Activated naive CD4-positive, alpha-beta T cell treated with anti-CD3 and anti-CD28 coated beads for 36 hours (primary cell): ENCODE measurements at regions not wholly inside any gene's neighbourhood (a gene's known extent, or its start where the extent isn't known, plus 50 kb on each side); places are given as distances from the start of the nearest gene placed in this dataset.

Experiments
- CTCF ChIA-PET: fragments of 350-600 bp; sonication (Branson Sonifier 250); formaldehyde crosslinking; loops from one replicate; lab custom pipeline; 2021; ENCODE audit warnings: antibody characterized with exemption; lab: Charles Lee
- DNase-seq: peaks from one replicate; pipeline ENCODE4 v3.0.0-alpha.2; 2020
- H3K27ac Mint-ChIP-seq: one replicate; pipeline ENCODE4 v1.8.0; 2021; ENCODE audit warnings: mild to moderate bottlenecking, mixed read lengths
- H3K27me3 Mint-ChIP-seq: one replicate; pipeline ENCODE4 v1.8.0; 2021; ENCODE audit warnings: low read depth, mixed read lengths
- H3K36me3 Mint-ChIP-seq: one replicate; pipeline ENCODE4 v1.8.0; 2021; ENCODE audit warnings: low read depth, mixed read lengths
- H3K4me1 Mint-ChIP-seq: one replicate; pipeline ENCODE4 v1.8.0; 2021; ENCODE audit warnings: low read depth, mixed read lengths
- H3K4me3 Mint-ChIP-seq: one replicate; pipeline ENCODE4 v1.8.0; 2021; ENCODE audit warnings: mild to moderate bottlenecking, moderate library complexity, mixed read lengths
- H3K9me3 Mint-ChIP-seq: one replicate; pipeline ENCODE4 v1.8.0; 2021; ENCODE audit warnings: mixed read lengths
- intact Hi-C: fragments of 100-400 bp; cut with micrococcal nuclease; formaldehyde crosslinking; loops from one replicate; pipeline ENCODE4 v1.15.1; 2023

DNA sequence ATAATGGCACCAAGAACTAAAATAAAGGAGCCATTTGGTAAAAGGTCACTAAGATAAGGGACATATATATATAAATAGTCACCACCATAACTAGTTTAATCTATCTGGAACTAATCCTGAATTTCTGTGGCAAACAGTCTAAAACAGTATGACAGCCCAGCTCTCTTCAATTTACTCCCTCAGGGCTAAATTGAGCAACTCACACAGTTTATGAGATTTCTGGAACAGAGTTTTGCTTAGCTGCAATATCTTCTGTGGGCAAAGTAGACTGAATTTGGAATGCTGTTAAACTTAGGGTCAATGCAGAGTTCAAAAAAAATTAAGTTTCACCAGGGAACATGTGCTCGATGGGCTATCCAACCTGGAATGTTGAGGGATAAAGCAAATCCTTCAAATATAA, 70.1 kb upstream of the VEPH1 start:
- Mint-ChIP-seq H3K4me3 (no peak overlapping the region), H3K27ac (no peak overlapping the region), H3K36me3 (no peaks in the 10 kb centered on the region), H3K9me3 (no peaks in the 10 kb centered on the region), H3K27me3 (peaks cover 14% of the 10 kb centered on the region), H3K4me1 (no peaks in the 10 kb centered on the region)
- intact Hi-C loops, result loop anchor here (2.0 kb wide), 1 partner anchor 368 kb away; no protein-coding TSS in a partner anchor
- no peak for DNase-seq
- CTCF ChIA-PET, result interaction anchor here (0.6 to 3.4 kb wide), 15 partner anchors 9 to 1531 kb away, joined by 3 to 101 read pairs (median 4); no protein-coding TSS in a partner anchor

- H3K27ac Mint-ChIP-seq, result no peak overlapping the region
Observed at GRCh38 chr3:157572559-157573270, 69.5 kb upstream of the VEPH1 start.

GRCh38 chr3:157566596-157566995, 63.4 kb upstream of the VEPH1 start:
- H3K4me3 Mint-ChIP-seq, result no peak overlapping the region
- no peaks in the 10 kb centered on the region for H3K36me3 Mint-ChIP-seq
- H3K27me3 Mint-ChIP-seq, result peaks cover 14% of the 10 kb centered on the region
- intact Hi-C loops, result no loop called here
- H3K9me3 Mint-ChIP-seq, result no peaks in the 10 kb centered on the region
- CTCF ChIA-PET, result no interaction called here
- H3K4me1 Mint-ChIP-seq, result no peaks in the 10 kb centered on the region
- H3K27ac Mint-ChIP-seq, result no peak overlapping the region
- no peak for DNase-seq

More at GRCh38 chr3:157572559-157573270, 69.5 kb upstream of the VEPH1 start:
- Mint-ChIP-seq H3K4me1 (no peaks in the 10 kb centered on the region), H3K36me3 (no peaks in the 10 kb centered on the region), H3K9me3 (no peaks in the 10 kb centered on the region), H3K4me3 (no peak overlapping the region), H3K27me3 (peaks cover 11% of the 10 kb centered on the region)
- peak; percentile 36 for DNase-seq
- intact Hi-C loops, result loop anchor here (1.0 to 2.0 kb wide), 2 partner anchors 40 to 368 kb away; no protein-coding TSS in a partner anchor
- CTCF ChIA-PET, result interaction anchor here (0.6 to 3.4 kb wide), 16 partner anchors 10 to 1531 kb away, joined by 3 to 101 read pairs (median 4); no protein-coding TSS in a partner anchor

DNA sequence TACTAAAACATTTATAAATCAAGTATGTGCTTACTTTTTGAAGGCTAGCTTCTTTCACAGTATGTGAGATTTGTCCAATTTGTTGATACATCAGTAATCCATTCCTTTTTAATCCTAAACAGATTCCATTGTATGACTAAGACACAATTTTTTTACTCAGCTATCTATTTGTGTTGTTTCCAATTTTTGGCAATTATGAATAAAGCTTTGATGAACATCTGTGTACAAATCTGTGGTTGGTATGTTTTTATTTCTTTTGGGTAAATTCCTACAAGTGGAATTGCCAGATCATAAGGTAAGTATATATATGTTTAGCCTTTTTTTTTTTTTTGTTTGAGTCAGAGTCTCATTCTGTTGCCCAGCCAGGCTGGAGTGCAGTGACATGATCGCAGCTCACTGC, 56.2 kb upstream of the VEPH1 start:
- Mint-ChIP-seq H3K27me3 (peaks cover 8% of the 10 kb centered on the region), H3K4me1 (no peaks in the 10 kb centered on the region), H3K36me3 (no peaks in the 10 kb centered on the region), H3K4me3 (no peak overlapping the region), H3K9me3 (no peaks in the 10 kb centered on the region), H3K27ac (no peak overlapping the region)
- intact Hi-C loops, result no loop called here
- CTCF ChIA-PET, result interaction anchor here (1.0 kb wide), 1 partner anchor 13 kb away, joined by 3 read pairs; no protein-coding TSS in a partner anchor
- DNase-seq, result no peak
